IMR-90 (cell line): ENCODE measurements at regions not wholly inside any gene's neighbourhood (a gene's known extent, or its start where the extent isn't known, plus 50 kb on each side); places are given as distances from the start of the nearest gene placed in this dataset.

Source experiments
- ATAC-seq: fragments of 200-7000 bp; cut with Tn5 transposase; 2 replicates; pipeline ENCODE4 v1.9.1; 2020; ENCODE audit warnings: low read depth, mild to moderate bottlenecking, moderate library complexity
- BruUV-seq: library from RNA; stranded (reverse); fragments of 400-500 nt; replicated peaks from 2 replicates; lab custom pipeline; 2021; lab: Mats Ljungman, UMichigan
- CTCF ChIA-PET: fragments of 300-600 bp; formaldehyde crosslinking; extraction: SDS; loops from one replicate; lab custom pipeline; 2021; ENCODE audit warnings: antibody characterized with exemption; lab: Yijun Ruan, JAX
- POLR2A ChIA-PET: fragments of 300-600 bp; sonication (Branson Sonifier 250); formaldehyde crosslinking; loops from one replicate; lab custom pipeline; 2022; ENCODE audit warnings: antibody characterized with exemption; ENCODE audit not compliant: unreplicated experiment; lab: Charles Lee
- DNase-seq: peaks from one replicate; pipeline ENCODE4 v3.0.0; 2013
- H2AFZ ChIP-seq: replicated peaks from 2 replicates; pipeline ENCODE3; 2013; ENCODE audit warnings: low read length, mild to moderate bottlenecking; ENCODE audit not compliant: poor library complexity
- H2AK5ac ChIP-seq: 2 replicates; pipeline ENCODE4 v1.6.1; 2013; ENCODE audit warnings: low read depth, low read length, inconsistent platforms
- H2AK9ac ChIP-seq: replicated peaks from 2 replicates; pipeline ENCODE3; 2013; ENCODE audit warnings: mild to moderate bottlenecking, low read depth, low read length, moderate library complexity; ENCODE audit not compliant: poor library complexity
- H2BK120ac ChIP-seq: 2 replicates; pipeline ENCODE4 v1.6.1; 2013; ENCODE audit warnings: low read depth, low read length, inconsistent platforms
- H2BK15ac ChIP-seq: 3 replicates; pipeline ENCODE4 v1.6.1; 2013; ENCODE audit warnings: low read depth, low read length, inconsistent platforms
- H2BK20ac ChIP-seq: 2 replicates; pipeline ENCODE4 v1.6.1; 2013; ENCODE audit warnings: low read depth, mild to moderate bottlenecking, inconsistent platforms, low read length, moderate library complexity
- H2BK5ac ChIP-seq: 2 replicates; pipeline ENCODE4 v1.6.1; 2013; ENCODE audit warnings: mild to moderate bottlenecking, low read depth, low read length, inconsistent platforms; ENCODE audit not compliant: poor library complexity, severe bottlenecking
- H3K14ac ChIP-seq: replicated peaks from 2 replicates; pipeline ENCODE4 v1.6.1; 2013; ENCODE audit warnings: low read depth, low read length, inconsistent platforms
- H3K18ac ChIP-seq: 2 replicates; pipeline ENCODE4 v1.6.1; 2013; ENCODE audit warnings: low read depth, low read length, control low read depth
- H3K23ac ChIP-seq: 2 replicates; pipeline ENCODE4 v1.6.1; 2013; ENCODE audit warnings: low read depth, low read length, inconsistent platforms
- H3K27ac ChIP-seq: 2 replicates; pipeline ENCODE4 v1.5.1; 2013; ENCODE audit warnings: mild to moderate bottlenecking, control low read depth, low read length; ENCODE audit not compliant: insufficient read depth
- H3K27me3 ChIP-seq: 2 replicates; pipeline ENCODE4 v1.6.1; 2013; ENCODE audit warnings: low read length; ENCODE audit not compliant: control insufficient read depth, insufficient read depth
- H3K36me3 ChIP-seq: 2 replicates; pipeline ENCODE4 v1.6.1; 2013; ENCODE audit warnings: low read length, mixed read lengths; ENCODE audit not compliant: control insufficient read depth, insufficient read depth
- H3K4ac ChIP-seq: 2 replicates; pipeline ENCODE4 v1.6.1; 2013; ENCODE audit warnings: low read depth, low read length, inconsistent platforms
- H3K4me1 ChIP-seq: 2 replicates; pipeline ENCODE4 v1.6.1; 2013; ENCODE audit warnings: low read length, mixed read lengths; ENCODE audit not compliant: control insufficient read depth, insufficient read depth
- H3K4me2 ChIP-seq: 2 replicates; pipeline ENCODE4 v1.6.1; 2013; ENCODE audit warnings: low read depth, mild to moderate bottlenecking, control low read depth, low read length, moderate library complexity
- H3K4me3 ChIP-seq: 2 replicates; pipeline ENCODE4 v1.5.1; 2013; ENCODE audit warnings: low read depth, mild to moderate bottlenecking, control low read depth, low read length, moderate library complexity; ENCODE audit not compliant: insufficient read depth
- H3K56ac ChIP-seq: 2 replicates; pipeline ENCODE4 v1.6.1; 2013; ENCODE audit warnings: low read length, inconsistent platforms; ENCODE audit not compliant: insufficient read depth; ENCODE audit errors: extremely low read depth
- H3K79me1 ChIP-seq, 2 experiments: 2 replicates each; pipeline ENCODE4 v1.6.1; 2013; ENCODE audit warnings: low read length in 2 of 2, inconsistent platforms in 1 of 2, low read depth in 1 of 2
- H3K9ac ChIP-seq: 2 replicates; pipeline ENCODE4 v1.6.1; 2013; ENCODE audit warnings: low read depth, low read length, control low read depth
- H3K9me1 ChIP-seq: 2 replicates; pipeline ENCODE4 v1.6.1; 2013; ENCODE audit warnings: low read length, inconsistent platforms; ENCODE audit not compliant: insufficient read depth
- H3K9me3 ChIP-seq: 2 replicates; pipeline ENCODE4 v1.6.1; 2013; ENCODE audit warnings: low read length; ENCODE audit not compliant: control insufficient read depth, insufficient read depth
- H4K20me1 ChIP-seq: 2 replicates; pipeline ENCODE4 v1.6.1; 2013; ENCODE audit warnings: low read length, inconsistent platforms; ENCODE audit not compliant: insufficient read depth
- H4K5ac ChIP-seq: 2 replicates; pipeline ENCODE4 v1.6.1; 2013; ENCODE audit warnings: mild to moderate bottlenecking, low read depth, low read length, control low read depth
- H4K8ac ChIP-seq, 2 experiments: 2 replicates each; pipeline ENCODE4 v1.6.1; 2013; ENCODE audit warnings: low read depth in 2 of 2, low read length in 2 of 2, control low read depth in 1 of 2, inconsistent platforms in 1 of 2
- H4K91ac ChIP-seq: 2 replicates; pipeline ENCODE4 v1.6.1; 2013; ENCODE audit warnings: low read depth, low read length, inconsistent platforms; ENCODE audit not compliant: insufficient read depth
- CEBPB ChIP-seq: IDR thresholded peaks from 2 replicates; pipeline ENCODE4 v1.6.1; 2012; ENCODE audit warnings: low read depth, low read length, improper control_type of control experiment
- CHD1 ChIP-seq: IDR thresholded peaks from 2 replicates; pipeline ENCODE4 v1.6.1; 2012; ENCODE audit warnings: low read depth, low read length, improper control_type of control experiment
- FOS ChIP-seq: fragments of 150-350 bp; IDR thresholded peaks from 2 replicates; pipeline ENCODE4 v1.6.1; 2016; ENCODE audit warnings: low read depth, low read length
- MAFK ChIP-seq: IDR thresholded peaks from 2 replicates; pipeline ENCODE4 v1.6.1; 2012; ENCODE audit warnings: low read depth, low read length, improper control_type of control experiment
- MXI1 ChIP-seq: IDR thresholded peaks from 2 replicates; pipeline ENCODE4 v1.6.1; 2012; ENCODE audit warnings: low read depth, mild to moderate bottlenecking, low read length, moderate library complexity, borderline replicate concordance
- NFE2L2 ChIP-seq: fragments of 150-350 bp; IDR thresholded peaks from 2 replicates; pipeline ENCODE4 v1.6.1; 2016; ENCODE audit warnings: low read depth, mild to moderate bottlenecking, low read length
- POLR2A ChIP-seq: IDR thresholded peaks from 2 replicates; pipeline ENCODE4 v1.6.1; 2012; ENCODE audit warnings: mild to moderate bottlenecking, low read depth, low read length
- RAD21 ChIP-seq: IDR thresholded peaks from 2 replicates; pipeline ENCODE4 v1.6.1; 2012; ENCODE audit warnings: low read length, improper control_type of control experiment
- RCOR1 ChIP-seq: IDR thresholded peaks from 2 replicates; pipeline ENCODE4 v1.6.1; 2012; ENCODE audit warnings: mild to moderate bottlenecking, low read length, improper control_type of control experiment; ENCODE audit not compliant: insufficient replicate concordance
- SMC3 ChIP-seq: fragments of 150-350 bp; IDR thresholded peaks from 2 replicates; pipeline ENCODE4 v1.6.1; 2016; ENCODE audit warnings: low read depth, mild to moderate bottlenecking, antibody characterized with exemption, low read length, moderate library complexity
- dilution Hi-C: fragments of 300-500 bp; cut with HindIII; formaldehyde crosslinking; loops from one replicate; pipeline ENCODE4 v1.14.3; 2018; ENCODE audit warnings: low sequenced_read_pairs; ENCODE audit not compliant: unreplicated experiment
- in situ Hi-C: fragments of 300-500 bp; cut with MboI; formaldehyde crosslinking; loops from 3 replicates; pipeline ENCODE4 v1.14.3; 2019; ENCODE audit warnings: low sequenced_read_pairs, inconsistent platforms, mixed read lengths
- intact Hi-C: fragments of 100-400 bp; cut with micrococcal nuclease; formaldehyde crosslinking; loops from 2 replicates; pipeline ENCODE4 v1.10.0; 2022
- TF ChIP-seq, protein P1 (sequence below): fragments of 150-350 bp; IDR thresholded peaks from 2 replicates; pipeline ENCODE4 v1.6.1; 2016; ENCODE audit warnings: low read depth, mild to moderate bottlenecking, low read length, moderate library complexity, borderline replicate concordance
- TF ChIP-seq, protein P2 (sequence below): fragments of 150-350 bp; IDR thresholded peaks from 2 replicates; pipeline ENCODE4 v1.6.1; 2017; ENCODE audit warnings: mild to moderate bottlenecking, antibody characterized with exemption, low read length, low read depth
- TF ChIP-seq, protein P3 (sequence below): conservative IDR thresholded peaks from 2 replicates; pipeline ENCODE4 v1.5.1; 2012; ENCODE audit warnings: mild to moderate bottlenecking, low read depth, low read length, improper control_type of control experiment

DNA sequence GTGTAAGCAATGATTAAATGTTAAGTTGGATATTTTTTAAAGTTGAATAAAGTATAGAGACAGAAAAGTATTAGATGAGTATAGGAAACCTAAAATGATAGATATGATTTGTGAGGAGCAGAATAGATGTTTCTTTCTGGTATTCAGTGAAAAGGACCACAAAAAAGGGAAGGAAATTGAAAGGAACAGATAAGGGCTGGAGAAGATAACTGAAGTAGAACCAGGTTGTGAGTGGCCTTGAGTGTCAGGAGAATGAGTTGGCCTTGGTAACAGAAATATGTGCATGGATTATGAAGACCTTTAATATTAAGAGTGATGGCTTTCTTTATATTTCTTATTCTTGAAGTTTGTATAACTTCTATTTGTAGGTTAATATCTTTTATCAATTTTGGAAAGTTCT is 543.5 kb downstream of the METTL4 start:
- H3K79me1 ChIP-seq = no peaks in the 10 kb centered on the region
- no TSS peak for BruUV-seq
- no peak overlapping the region for H4K8ac ChIP-seq
- CTCF ChIA-PET = no interaction called here
- DNase-seq = no peak
- H2AFZ ChIP-seq = no peak overlapping the region
- TF ChIP-seq MAFK (no peak), RAD21 (no peak), MXI1 (no peak), CHD1 (no peak), SMC3 (no peak), NFE2L2 (no peak), POLR2A (no peak), FOS (no peak), RCOR1 (no peak), CEBPB (no peak)
- TF ChIP-seq, protein P1, sequence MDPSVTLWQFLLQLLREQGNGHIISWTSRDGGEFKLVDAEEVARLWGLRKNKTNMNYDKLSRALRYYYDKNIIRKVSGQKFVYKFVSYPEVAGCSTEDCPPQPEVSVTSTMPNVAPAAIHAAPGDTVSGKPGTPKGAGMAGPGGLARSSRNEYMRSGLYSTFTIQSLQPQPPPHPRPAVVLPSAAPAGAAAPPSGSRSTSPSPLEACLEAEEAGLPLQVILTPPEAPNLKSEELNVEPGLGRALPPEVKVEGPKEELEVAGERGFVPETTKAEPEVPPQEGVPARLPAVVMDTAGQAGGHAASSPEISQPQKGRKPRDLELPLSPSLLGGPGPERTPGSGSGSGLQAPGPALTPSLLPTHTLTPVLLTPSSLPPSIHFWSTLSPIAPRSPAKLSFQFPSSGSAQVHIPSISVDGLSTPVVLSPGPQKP = no peak
- TF ChIP-seq, protein P2, sequence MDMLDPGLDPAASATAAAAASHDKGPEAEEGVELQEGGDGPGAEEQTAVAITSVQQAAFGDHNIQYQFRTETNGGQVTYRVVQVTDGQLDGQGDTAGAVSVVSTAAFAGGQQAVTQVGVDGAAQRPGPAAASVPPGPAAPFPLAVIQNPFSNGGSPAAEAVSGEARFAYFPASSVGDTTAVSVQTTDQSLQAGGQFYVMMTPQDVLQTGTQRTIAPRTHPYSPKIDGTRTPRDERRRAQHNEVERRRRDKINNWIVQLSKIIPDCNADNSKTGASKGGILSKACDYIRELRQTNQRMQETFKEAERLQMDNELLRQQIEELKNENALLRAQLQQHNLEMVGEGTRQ = no peak
- TF ChIP-seq, protein P3, sequence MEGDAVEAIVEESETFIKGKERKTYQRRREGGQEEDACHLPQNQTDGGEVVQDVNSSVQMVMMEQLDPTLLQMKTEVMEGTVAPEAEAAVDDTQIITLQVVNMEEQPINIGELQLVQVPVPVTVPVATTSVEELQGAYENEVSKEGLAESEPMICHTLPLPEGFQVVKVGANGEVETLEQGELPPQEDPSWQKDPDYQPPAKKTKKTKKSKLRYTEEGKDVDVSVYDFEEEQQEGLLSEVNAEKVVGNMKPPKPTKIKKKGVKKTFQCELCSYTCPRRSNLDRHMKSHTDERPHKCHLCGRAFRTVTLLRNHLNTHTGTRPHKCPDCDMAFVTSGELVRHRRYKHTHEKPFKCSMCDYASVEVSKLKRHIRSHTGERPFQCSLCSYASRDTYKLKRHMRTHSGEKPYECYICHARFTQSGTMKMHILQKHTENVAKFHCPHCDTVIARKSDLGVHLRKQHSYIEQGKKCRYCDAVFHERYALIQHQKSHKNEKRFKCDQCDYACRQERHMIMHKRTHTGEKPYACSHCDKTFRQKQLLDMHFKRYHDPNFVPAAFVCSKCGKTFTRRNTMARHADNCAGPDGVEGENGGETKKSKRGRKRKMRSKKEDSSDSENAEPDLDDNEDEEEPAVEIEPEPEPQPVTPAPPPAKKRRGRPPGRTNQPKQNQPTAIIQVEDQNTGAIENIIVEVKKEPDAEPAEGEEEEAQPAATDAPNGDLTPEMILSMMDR = no peak
- no peak overlapping the region for H2BK120ac ChIP-seq
- no peak overlapping the region for H3K4ac ChIP-seq
- intact Hi-C loops (no loop called here), dilution Hi-C loops (no loop called here), in situ Hi-C loops (no loop called here)
- H2BK20ac ChIP-seq = no peak overlapping the region
- ATAC-seq = no peak
- no peak overlapping the region for H3K56ac ChIP-seq
- H2AK9ac ChIP-seq = no peak overlapping the region
- H3K9ac ChIP-seq = no peak overlapping the region
- no peak overlapping the region for H2AK5ac ChIP-seq
- H3K36me3 ChIP-seq = no peaks in the 10 kb centered on the region
- H3K27me3 ChIP-seq = no peaks in the 10 kb centered on the region
- no peak overlapping the region for H2BK5ac ChIP-seq
- no peak overlapping the region for H3K18ac ChIP-seq
- no peak overlapping the region for H3K23ac ChIP-seq
- H3K4me3 ChIP-seq = no peak overlapping the region
- no peak overlapping the region for H3K14ac ChIP-seq
- no peak overlapping the region for H4K91ac ChIP-seq
- no peak overlapping the region for H3K27ac ChIP-seq
- no peaks in the 10 kb centered on the region for H3K4me1 ChIP-seq
- POLR2A ChIA-PET = no interaction called here
- no peak overlapping the region for H2BK15ac ChIP-seq
- H3K9me3 ChIP-seq = peaks cover 3% of the 10 kb centered on the region
- no peak overlapping the region for H3K4me2 ChIP-seq
- no peaks in the 10 kb centered on the region for H4K20me1 ChIP-seq
- no peak overlapping the region for H4K5ac ChIP-seq
- no peaks in the 10 kb centered on the region for H3K9me1 ChIP-seq
